ENCODE measurements at regions not wholly inside any gene's neighbourhood (a gene's known extent, or its start where the extent isn't known, plus 50 kb on each side); places are given as distances from the start of the nearest gene placed in this dataset.
A peak's percentile ranks its signal among the peaks of the same experiment; 100 is the strongest.
"Not testable (repeated sequence)": the region's sequence is repeated elsewhere in the genome, so short reads cannot be mapped to it uniquely, and the experiment has no call there.

DNA sequence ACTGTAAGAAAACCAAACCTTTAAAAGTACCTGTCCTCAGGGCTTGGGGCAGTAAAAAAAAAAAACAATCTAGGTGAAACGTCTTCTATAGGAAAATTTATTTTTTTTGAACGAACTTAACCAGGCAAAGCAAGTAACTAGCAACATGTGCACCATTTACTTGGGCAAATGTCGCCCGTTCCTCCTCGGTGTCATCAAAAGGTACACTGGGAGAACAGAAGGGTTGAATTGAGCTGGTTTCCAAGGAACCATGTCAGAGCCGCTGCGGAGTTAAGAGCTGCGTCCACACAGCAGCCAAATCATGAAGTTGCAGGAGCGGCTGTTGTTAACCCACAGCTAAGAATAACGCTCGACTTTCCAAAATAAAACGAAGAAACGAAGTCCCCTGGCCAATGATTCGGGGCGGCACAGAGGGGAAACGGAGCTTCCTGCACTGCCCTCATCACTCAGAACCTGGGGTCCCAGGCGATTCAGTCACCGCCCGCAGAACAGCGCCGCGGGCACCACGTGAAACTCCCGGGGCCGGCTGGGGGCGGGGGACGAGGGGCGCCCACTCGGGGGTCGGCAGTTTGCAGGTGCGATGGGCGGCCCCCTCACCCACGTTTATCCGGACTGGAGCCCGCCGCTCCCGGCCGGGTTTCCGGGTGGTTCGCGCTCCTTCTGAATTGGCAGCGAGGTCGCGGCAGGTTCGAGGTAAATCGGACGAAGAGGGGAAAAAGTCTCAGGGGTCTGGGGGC is 53.6 kb upstream of the PLGLB1 start:
- not testable (repeated sequence) for H3K27ac ChIP-seq (ENCODE audit: low read length); H3K9me3 ChIP-seq (ENCODE audit: control insufficient read depth in 1 of 2, low read length in 2 of 2); H3K27me3 ChIP-seq (ENCODE audit: low read depth, low read length); H3K36me3 ChIP-seq (ENCODE audit: control insufficient read depth in 1 of 2, insufficient read depth in 2 of 2, low read length in 2 of 2); H3K4me1 ChIP-seq (ENCODE audit: control insufficient read depth in 1 of 2, insufficient read depth in 2 of 2, low read length in 2 of 2)
- H3K4me3 ChIP-seq (ENCODE audit: low read depth in 1 of 2, low read length in 2 of 2), result peak overlapping the region; percentile 48 to 62

- peak overlapping the region in 1 of 2 donors; percentile 62 for H3K4me3 ChIP-seq (ENCODE audit: low read depth in 1 of 2, low read length in 2 of 2)
- H3K4me1 ChIP-seq (ENCODE audit: control insufficient read depth in 1 of 2, insufficient read depth in 2 of 2, low read length in 2 of 2); H3K36me3 ChIP-seq (ENCODE audit: control insufficient read depth in 1 of 2, insufficient read depth in 2 of 2, low read length in 2 of 2); H3K9me3 ChIP-seq (ENCODE audit: control insufficient read depth in 1 of 2, low read length in 2 of 2); H3K27ac ChIP-seq (ENCODE audit: low read length); H3K27me3 ChIP-seq (ENCODE audit: low read depth, low read length): not testable (repeated sequence)
Observed at GRCh38 chr2:87075791-87076252, 54.2 kb upstream of the PLGLB1 start.

DNA sequence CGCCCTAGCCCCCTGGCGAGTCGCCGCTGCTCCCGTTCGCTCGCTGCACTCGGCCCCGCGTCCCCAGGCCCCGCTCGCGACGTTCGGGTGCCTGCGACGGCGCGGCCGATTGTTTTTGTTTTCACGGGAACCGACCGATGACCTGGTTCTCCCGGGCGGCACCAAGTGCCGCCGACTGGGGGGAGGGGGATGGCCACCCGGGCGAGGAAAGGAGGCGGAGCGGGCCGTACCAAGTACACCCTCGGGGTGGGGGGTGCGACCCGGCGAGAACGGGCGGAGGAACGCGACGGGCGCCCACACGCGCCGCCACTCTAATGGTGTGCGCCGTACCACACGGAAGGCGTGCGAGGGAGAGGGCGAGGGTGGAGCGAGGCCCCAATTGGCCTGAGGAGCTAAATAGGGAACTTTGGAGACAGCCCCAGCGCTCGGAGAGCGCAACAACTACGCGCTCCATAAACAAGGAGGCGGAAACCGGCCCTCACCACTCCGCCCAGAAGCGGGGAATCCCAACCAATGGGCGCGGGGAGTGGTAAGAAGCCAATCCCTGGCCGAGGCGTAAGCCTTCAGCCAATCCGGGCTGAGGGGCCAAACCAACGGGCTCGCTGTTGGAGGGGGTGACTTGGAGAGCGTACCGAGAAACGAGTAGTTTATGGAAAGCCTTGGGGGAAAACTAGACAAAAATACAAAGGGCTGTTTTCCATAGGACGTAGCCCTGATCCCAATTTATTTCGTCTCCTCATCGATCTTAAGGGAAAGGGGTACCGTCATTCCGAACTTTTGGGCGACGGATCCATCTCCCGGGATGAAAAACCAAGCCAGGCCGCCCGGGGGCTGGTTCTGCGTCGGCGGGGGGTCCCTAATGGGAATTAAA is 54.8 kb upstream of the PLGLB1 start:
- not testable (repeated sequence) for H3K27ac ChIP-seq (ENCODE audit: low read length); H3K4me1 ChIP-seq (ENCODE audit: control insufficient read depth in 1 of 2, insufficient read depth in 2 of 2, low read length in 2 of 2); H3K9me3 ChIP-seq (ENCODE audit: control insufficient read depth in 1 of 2, low read length in 2 of 2); H3K27me3 ChIP-seq (ENCODE audit: low read depth, low read length); H3K36me3 ChIP-seq (ENCODE audit: control insufficient read depth in 1 of 2, insufficient read depth in 2 of 2, low read length in 2 of 2)
- H3K4me3 ChIP-seq (ENCODE audit: low read depth in 1 of 2, low read length in 2 of 2), result peak overlapping the region in 1 of 2 donors; percentile 51

DNA sequence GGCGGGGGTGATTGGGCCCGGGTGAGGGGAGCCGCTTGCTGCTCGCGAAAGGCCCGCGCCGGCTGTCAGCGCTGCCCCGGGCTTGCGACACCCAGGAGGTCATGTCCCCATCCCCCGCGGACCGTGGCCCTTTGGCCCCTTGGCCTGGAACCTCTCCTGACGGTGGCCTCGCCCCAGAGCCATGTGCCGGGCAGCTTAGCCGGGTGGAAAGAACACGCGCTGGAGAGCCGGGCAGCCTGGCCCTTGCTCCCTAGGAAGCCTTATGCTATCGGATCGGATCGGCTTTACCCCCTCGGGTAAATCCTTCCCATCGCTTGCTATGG is 55.4 kb upstream of the PLGLB1 start:
- H3K9me3 ChIP-seq (ENCODE audit: control insufficient read depth in 1 of 2, low read length in 2 of 2); H3K36me3 ChIP-seq (ENCODE audit: control insufficient read depth in 1 of 2, insufficient read depth in 2 of 2, low read length in 2 of 2); H3K27me3 ChIP-seq (ENCODE audit: low read depth, low read length); H3K4me1 ChIP-seq (ENCODE audit: control insufficient read depth in 1 of 2, insufficient read depth in 2 of 2, low read length in 2 of 2); H3K27ac ChIP-seq (ENCODE audit: low read length): not testable (repeated sequence)
- peak overlapping the region in 1 of 2 donors; percentile 51 for H3K4me3 ChIP-seq (ENCODE audit: low read depth in 1 of 2, low read length in 2 of 2)

- not testable (repeated sequence) for H3K27me3 ChIP-seq (ENCODE audit: low read depth, low read length); H3K27ac ChIP-seq (ENCODE audit: low read length); H3K4me3 ChIP-seq (ENCODE audit: low read depth in 1 of 2, low read length in 2 of 2)
Observed at GRCh38 chr2:87081727-87082126, 60.1 kb upstream of the PLGLB1 start.

GRCh38 chr2:87088079-87088478 is 66.4 kb upstream of the PLGLB1 start:
- not testable (repeated sequence) for H3K27me3 ChIP-seq (ENCODE audit: low read depth, low read length); H3K4me3 ChIP-seq (ENCODE audit: low read depth in 1 of 2, low read length in 2 of 2); H3K9me3 ChIP-seq (ENCODE audit: control insufficient read depth in 1 of 2, low read length in 2 of 2); H3K36me3 ChIP-seq (ENCODE audit: control insufficient read depth in 1 of 2, insufficient read depth in 2 of 2, low read length in 2 of 2); H3K27ac ChIP-seq (ENCODE audit: low read length); H3K4me1 ChIP-seq (ENCODE audit: control insufficient read depth in 1 of 2, insufficient read depth in 2 of 2, low read length in 2 of 2)

More at GRCh38 chr2:87081727-87082126, 60.1 kb upstream of the PLGLB1 start:
- not testable (repeated sequence) for H3K4me1 ChIP-seq (ENCODE audit: control insufficient read depth in 1 of 2, insufficient read depth in 2 of 2, low read length in 2 of 2); H3K36me3 ChIP-seq (ENCODE audit: control insufficient read depth in 1 of 2, insufficient read depth in 2 of 2, low read length in 2 of 2); H3K9me3 ChIP-seq (ENCODE audit: control insufficient read depth in 1 of 2, low read length in 2 of 2)

DNA sequence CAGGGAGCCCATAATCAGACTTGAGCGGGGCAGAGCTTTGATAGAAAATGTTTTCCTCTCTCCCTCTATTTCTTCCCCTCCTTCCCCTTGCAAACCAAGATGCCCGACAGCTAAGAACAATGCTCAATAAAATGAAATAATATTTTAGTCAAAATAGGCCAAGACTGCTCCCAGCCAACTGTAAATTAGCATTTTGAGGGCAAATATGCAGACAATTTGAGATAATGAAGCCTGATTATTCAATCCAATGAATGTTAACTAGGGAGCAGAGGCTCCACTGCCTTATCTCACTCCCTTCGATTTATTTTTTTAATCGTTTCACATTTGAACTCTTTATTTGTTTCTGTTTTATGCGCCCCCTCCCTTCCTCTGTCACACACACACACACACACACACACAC is 67.8 kb upstream of the PLGLB1 start:
- H3K4me1 ChIP-seq (ENCODE audit: control insufficient read depth in 1 of 2, insufficient read depth in 2 of 2, low read length in 2 of 2); H3K4me3 ChIP-seq (ENCODE audit: low read depth in 1 of 2, low read length in 2 of 2); H3K36me3 ChIP-seq (ENCODE audit: control insufficient read depth in 1 of 2, insufficient read depth in 2 of 2, low read length in 2 of 2); H3K27me3 ChIP-seq (ENCODE audit: low read depth, low read length); H3K9me3 ChIP-seq (ENCODE audit: control insufficient read depth in 1 of 2, low read length in 2 of 2); H3K27ac ChIP-seq (ENCODE audit: low read length): not testable (repeated sequence)

- not testable (repeated sequence) for H3K9me3 ChIP-seq (ENCODE audit: control insufficient read depth in 1 of 2, low read length in 2 of 2); H3K4me3 ChIP-seq (ENCODE audit: low read depth in 1 of 2, low read length in 2 of 2); H3K27ac ChIP-seq (ENCODE audit: low read length); H3K4me1 ChIP-seq (ENCODE audit: control insufficient read depth in 1 of 2, insufficient read depth in 2 of 2, low read length in 2 of 2); H3K27me3 ChIP-seq (ENCODE audit: low read depth, low read length); H3K36me3 ChIP-seq (ENCODE audit: control insufficient read depth in 1 of 2, insufficient read depth in 2 of 2, low read length in 2 of 2)
Observed at GRCh38 chr2:87093252-87093651, 71.6 kb upstream of the PLGLB1 start.

GRCh38 chr2:87093937-87094529 is 72.4 kb upstream of the PLGLB1 start:
- not testable (repeated sequence) for H3K9me3 ChIP-seq (ENCODE audit: control insufficient read depth in 1 of 2, low read length in 2 of 2); H3K4me1 ChIP-seq (ENCODE audit: control insufficient read depth in 1 of 2, insufficient read depth in 2 of 2, low read length in 2 of 2); H3K27me3 ChIP-seq (ENCODE audit: low read depth, low read length); H3K27ac ChIP-seq (ENCODE audit: low read length); H3K4me3 ChIP-seq (ENCODE audit: low read depth in 1 of 2, low read length in 2 of 2); H3K36me3 ChIP-seq (ENCODE audit: control insufficient read depth in 1 of 2, insufficient read depth in 2 of 2, low read length in 2 of 2)

DNA sequence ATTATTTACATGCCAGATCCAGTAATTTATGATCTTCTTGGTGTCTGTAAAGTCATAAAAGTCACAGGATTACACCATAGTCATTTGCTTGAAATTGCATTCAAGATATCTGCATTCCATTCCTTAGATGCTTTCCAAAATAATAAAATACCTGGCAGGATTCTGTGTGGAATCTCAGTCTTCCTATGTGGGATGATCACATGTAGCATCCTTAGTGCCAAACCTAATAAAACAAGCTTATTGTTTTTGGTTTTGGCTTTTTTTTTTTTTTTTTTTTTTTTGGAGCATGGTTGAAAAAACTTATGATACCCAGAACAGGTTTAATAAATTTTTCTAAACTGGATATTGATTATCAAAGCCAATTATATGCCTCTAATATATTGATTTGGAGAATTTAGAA is 74.2 kb upstream of the PLGLB1 start:
- H3K27me3 ChIP-seq (ENCODE audit: low read depth, low read length); H3K4me1 ChIP-seq (ENCODE audit: control insufficient read depth in 1 of 2, insufficient read depth in 2 of 2, low read length in 2 of 2); H3K27ac ChIP-seq (ENCODE audit: low read length); H3K36me3 ChIP-seq (ENCODE audit: control insufficient read depth in 1 of 2, insufficient read depth in 2 of 2, low read length in 2 of 2); H3K9me3 ChIP-seq (ENCODE audit: control insufficient read depth in 1 of 2, low read length in 2 of 2); H3K4me3 ChIP-seq (ENCODE audit: low read depth in 1 of 2, low read length in 2 of 2): not testable (repeated sequence)

GRCh38 chr2:87128761-87129553 is 107.3 kb upstream of the PLGLB1 start:
- H3K27ac ChIP-seq (ENCODE audit: low read length); H3K27me3 ChIP-seq (ENCODE audit: low read depth, low read length); H3K4me3 ChIP-seq (ENCODE audit: low read depth in 1 of 2, low read length in 2 of 2); H3K36me3 ChIP-seq (ENCODE audit: control insufficient read depth in 1 of 2, insufficient read depth in 2 of 2, low read length in 2 of 2); H3K4me1 ChIP-seq (ENCODE audit: control insufficient read depth in 1 of 2, insufficient read depth in 2 of 2, low read length in 2 of 2); H3K9me3 ChIP-seq (ENCODE audit: control insufficient read depth in 1 of 2, low read length in 2 of 2): not testable (repeated sequence)
